ENCODE measurements at regions not wholly inside any gene's neighbourhood (a gene's known extent, or its start where the extent isn't known, plus 50 kb on each side); places are given as distances from the start of the nearest gene placed in this dataset.

- no peak for TF ChIP-seq CTCF (optimal IDR thresholded peaks at IDR 0.05 in 1 of 3, IDR thresholded peaks at IDR 0.05 in 1 of 3, conservative IDR thresholded peaks at IDR 0.05 in 1 of 3; ENCODE audit: extremely low read depth in 1 of 3, insufficient read depth in 2 of 3, low read length in 3 of 3)
- no peak for TF ChIP-seq EZH2 (IDR thresholded peaks at IDR 0.05; ENCODE audit: low read length)
Observed at GRCh38 chr1:9475061-9475627, 64.1 kb upstream of the SLC25A33 start.

Data from keratinocyte (primary cell).